ENCODE measurements at regions not wholly inside any gene's neighbourhood (a gene's known extent, or its start where the extent isn't known, plus 50 kb on each side); places are given as distances from the start of the nearest gene placed in this dataset.
"Not testable (repeated sequence)": the region's sequence is repeated elsewhere in the genome, so short reads cannot be mapped to it uniquely, and the experiment has no call there.

DNA sequence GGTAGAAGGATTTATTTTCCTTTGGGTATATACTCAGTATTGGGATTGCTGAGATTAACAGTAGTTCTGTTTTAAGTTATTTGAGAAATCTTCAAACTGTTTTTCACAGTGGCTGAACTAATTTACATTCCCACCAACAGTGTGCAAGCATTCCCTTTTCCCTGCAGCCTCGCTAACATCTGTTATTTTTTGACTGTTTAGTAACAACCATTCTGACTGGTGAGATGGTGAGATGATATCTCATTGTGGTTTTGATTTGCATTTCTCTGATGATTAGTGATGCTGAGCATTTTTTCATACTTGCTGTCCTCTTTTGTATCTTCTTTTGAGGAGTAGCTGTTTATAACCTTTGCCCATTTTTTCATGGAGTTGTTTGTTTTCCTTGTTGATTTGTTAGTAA lies 457.8 kb downstream of the TRAM1L1 start:
- intact Hi-C loops (cut with DNase I) = no loop called here
- DNase-seq (no peak), ATAC-seq (no peak)
- H3K27me3 ChIP-seq = no peaks in the 10 kb centered on the region
- no peaks in the 10 kb centered on the region for H3K9me3 ChIP-seq
- no peak overlapping the region for H3K27ac ChIP-seq
- no peak overlapping the region for H3K4me3 ChIP-seq
- TF ChIP-seq, protein P1, sequence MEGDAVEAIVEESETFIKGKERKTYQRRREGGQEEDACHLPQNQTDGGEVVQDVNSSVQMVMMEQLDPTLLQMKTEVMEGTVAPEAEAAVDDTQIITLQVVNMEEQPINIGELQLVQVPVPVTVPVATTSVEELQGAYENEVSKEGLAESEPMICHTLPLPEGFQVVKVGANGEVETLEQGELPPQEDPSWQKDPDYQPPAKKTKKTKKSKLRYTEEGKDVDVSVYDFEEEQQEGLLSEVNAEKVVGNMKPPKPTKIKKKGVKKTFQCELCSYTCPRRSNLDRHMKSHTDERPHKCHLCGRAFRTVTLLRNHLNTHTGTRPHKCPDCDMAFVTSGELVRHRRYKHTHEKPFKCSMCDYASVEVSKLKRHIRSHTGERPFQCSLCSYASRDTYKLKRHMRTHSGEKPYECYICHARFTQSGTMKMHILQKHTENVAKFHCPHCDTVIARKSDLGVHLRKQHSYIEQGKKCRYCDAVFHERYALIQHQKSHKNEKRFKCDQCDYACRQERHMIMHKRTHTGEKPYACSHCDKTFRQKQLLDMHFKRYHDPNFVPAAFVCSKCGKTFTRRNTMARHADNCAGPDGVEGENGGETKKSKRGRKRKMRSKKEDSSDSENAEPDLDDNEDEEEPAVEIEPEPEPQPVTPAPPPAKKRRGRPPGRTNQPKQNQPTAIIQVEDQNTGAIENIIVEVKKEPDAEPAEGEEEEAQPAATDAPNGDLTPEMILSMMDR (IDR thresholded peaks at IDR 0.05) = no peak
- no peaks in the 10 kb centered on the region for H3K4me1 ChIP-seq
- H3K36me3 ChIP-seq = no peaks in the 10 kb centered on the region

DNA sequence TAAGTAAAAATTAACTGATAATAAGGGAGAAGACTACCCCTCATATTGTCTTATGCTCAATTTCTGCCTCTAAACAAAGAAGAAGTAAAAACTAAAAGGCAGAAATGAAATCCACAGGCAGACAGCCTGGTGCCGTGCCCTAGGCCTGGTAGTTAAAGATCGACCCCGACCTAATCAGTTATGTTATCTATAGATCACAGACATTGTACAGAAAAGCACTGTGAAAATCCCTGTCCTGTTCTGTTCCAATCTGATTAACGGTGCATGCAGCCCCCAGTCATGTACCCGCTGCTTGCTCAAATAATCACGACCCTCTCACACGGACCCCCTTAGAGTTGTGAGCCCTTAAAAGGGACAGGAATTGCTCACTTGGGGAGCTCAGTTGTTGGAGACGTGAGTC lies 465.9 kb downstream of the TRAM1L1 start:
- ATAC-seq; H3K27ac ChIP-seq; H3K4me3 ChIP-seq; H3K9me3 ChIP-seq; H3K4me1 ChIP-seq; H3K27me3 ChIP-seq; intact Hi-C loops (cut with DNase I); DNase-seq; H3K36me3 ChIP-seq: not testable (repeated sequence)

DNA sequence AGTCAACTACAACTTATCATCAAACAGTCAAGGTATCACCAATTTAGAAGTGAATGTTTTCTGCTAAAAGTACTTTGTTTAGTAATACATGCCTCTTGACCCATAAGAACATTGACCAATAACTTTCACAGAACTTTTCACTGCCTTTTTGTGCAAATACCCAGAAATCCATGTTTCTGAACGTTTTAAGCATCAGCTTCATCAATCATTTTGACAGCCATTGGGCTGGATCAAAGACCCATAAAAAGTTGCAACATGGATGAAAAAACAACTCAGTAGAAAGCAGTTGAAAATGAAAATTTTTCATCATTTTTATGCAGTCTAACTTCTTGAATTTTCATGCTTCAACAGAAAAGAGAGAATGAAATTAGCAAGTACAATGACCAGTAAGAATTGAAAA lies 466.7 kb downstream of the TRAM1L1 start:
- no peaks in the 10 kb centered on the region for H3K36me3 ChIP-seq

GRCh38 chr4:116603096-116603495 lies 482.3 kb downstream of the TRAM1L1 start:
- no peak for DNase-seq
- no peak overlapping the region for H3K4me3 ChIP-seq
- H3K27ac ChIP-seq = no peak overlapping the region
- TF ChIP-seq, protein P1 (IDR thresholded peaks at IDR 0.05) = no peak
- ATAC-seq = no peak
- intact Hi-C loops (cut with DNase I) = no loop called here
- no peaks in the 10 kb centered on the region for H3K36me3 ChIP-seq
- peaks cover 0 to 10% of the 10 kb centered on the region in 2 donors for H3K9me3 ChIP-seq
- no peaks in the 10 kb centered on the region for H3K4me1 ChIP-seq
- no peaks in the 10 kb centered on the region for H3K27me3 ChIP-seq

More for the DNA sequence above, 466.7 kb downstream of the TRAM1L1 start:
- no peaks in the 10 kb centered on the region for H3K4me1 ChIP-seq
- ATAC-seq (no peak), DNase-seq (no peak)
- H3K27ac ChIP-seq = no peak overlapping the region
- TF ChIP-seq, protein P1 (IDR thresholded peaks at IDR 0.05) = no peak
- H3K9me3 ChIP-seq = no peaks in the 10 kb centered on the region
- H3K27me3 ChIP-seq = no peaks in the 10 kb centered on the region
- intact Hi-C loops (cut with DNase I) = no loop called here
- H3K4me3 ChIP-seq = no peak overlapping the region

DNA sequence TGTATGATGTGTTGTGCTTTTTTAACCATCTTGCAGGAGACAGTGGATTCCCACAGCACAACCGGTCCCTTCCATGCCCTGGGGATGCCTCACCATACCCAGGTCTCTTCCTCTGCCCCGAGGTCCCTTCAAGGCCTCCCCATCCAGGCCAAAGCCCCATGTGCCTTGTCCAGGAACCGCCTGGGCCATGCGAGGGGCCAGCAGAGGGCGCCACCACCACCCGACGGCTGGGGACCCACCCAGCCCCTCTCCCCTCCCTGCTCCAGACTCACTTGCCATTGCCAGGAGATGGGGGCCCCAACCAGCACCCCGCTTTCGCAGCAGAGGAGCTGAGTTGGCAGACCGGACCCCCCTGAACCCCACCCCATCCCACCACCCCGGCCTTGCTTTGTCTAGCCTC lies 485.5 kb downstream of the TRAM1L1 start:
- TF ChIP-seq, protein P1 (IDR thresholded peaks at IDR 0.05) = no peak
- no peak for ATAC-seq
- Histone ChIP-seq H3K4me3 (no peak overlapping the region), H3K4me1 (no peaks in the 10 kb centered on the region), H3K9me3 (peaks cover 0 to 12% of the 10 kb centered on the region in 2 donors), H3K36me3 (no peaks in the 10 kb centered on the region), H3K27ac (no peak overlapping the region), H3K27me3 (no peaks in the 10 kb centered on the region)
- intact Hi-C loops (cut with DNase I) = no loop called here
- peak in 1 of 4 donors; percentile 43 for DNase-seq

Measured in left lung (tissue), 4 donors.